GM21528 (cell line): ENCODE measurements at regions not wholly inside any gene's neighbourhood (a gene's known extent, or its start where the extent isn't known, plus 50 kb on each side); places are given as distances from the start of the nearest gene placed in this dataset.
"Not testable (repeated sequence)": the region's sequence is repeated elsewhere in the genome, so short reads cannot be mapped to it uniquely, and the experiment has no call there.

Source experiments
- ATAC-seq: cut with Tn5 transposase; IDR thresholded peaks from one replicate; pipeline ENCODE4 v1.9.1; 2021; ENCODE audit warnings: mild to moderate bottlenecking, moderate library complexity; ENCODE audit not compliant: unreplicated experiment, low FRiP score

- ATAC-seq = no peak
Observed at GRCh38 chr5:82593481-82593880, 315.3 kb upstream of the RPS23 start.

- ATAC-seq = no peak
Observed at GRCh38 chr5:82591021-82591515, 312.9 kb upstream of the RPS23 start.

- no peak for ATAC-seq
Observed at GRCh38 chr5:82590112-82590511, 312.0 kb upstream of the RPS23 start.

GRCh38 chr5:82586661-82587310 is 308.6 kb upstream of the RPS23 start:
- no peak for ATAC-seq

- no peak for ATAC-seq
Observed at GRCh38 chr5:82586181-82586580, 308.0 kb upstream of the RPS23 start.

GRCh38 chr5:82584631-82585030 is 306.5 kb upstream of the RPS23 start:
- ATAC-seq = no peak

- not testable (repeated sequence) for ATAC-seq
Observed at GRCh38 chr5:82583331-82583730, 305.2 kb upstream of the RPS23 start.

GRCh38 chr5:82564963-82565362 is 286.8 kb upstream of the RPS23 start:
- no peak for ATAC-seq

GRCh38 chr5:82563745-82564144 is 285.6 kb upstream of the RPS23 start:
- no peak for ATAC-seq

- ATAC-seq = no peak
Observed at GRCh38 chr5:82562696-82563240, 284.6 kb upstream of the RPS23 start.

GRCh38 chr5:82561797-82562196 is 283.6 kb upstream of the RPS23 start:
- ATAC-seq = no peak

- ATAC-seq = no peak
Observed at GRCh38 chr5:82560969-82561368, 282.8 kb upstream of the RPS23 start.

GRCh38 chr5:82560561-82560960 is 282.4 kb upstream of the RPS23 start:
- no peak for ATAC-seq

GRCh38 chr5:82551840-82552385 is 273.8 kb upstream of the RPS23 start:
- ATAC-seq = no peak

- ATAC-seq = no peak
Observed at GRCh38 chr5:82551192-82551591, 273.0 kb upstream of the RPS23 start.

GRCh38 chr5:82549263-82549662 is 271.1 kb upstream of the RPS23 start:
- no peak for ATAC-seq

- no peak for ATAC-seq
Observed at GRCh38 chr5:82544004-82544403, 265.9 kb upstream of the RPS23 start.

- no peak for ATAC-seq
Observed at GRCh38 chr5:82540301-82540700, 262.1 kb upstream of the RPS23 start.

- no peak for ATAC-seq
Observed at GRCh38 chr5:82538339-82539034, 260.3 kb upstream of the RPS23 start.

- no peak for ATAC-seq
Observed at GRCh38 chr5:82537687-82538306, 259.6 kb upstream of the RPS23 start.

GRCh38 chr5:82534986-82535385 is 256.8 kb upstream of the RPS23 start:
- ATAC-seq = no peak
